Mammary epithelial cell (primary cell): ENCODE measurements at regions not wholly inside any gene's neighbourhood (a gene's known extent, or its start where the extent isn't known, plus 50 kb on each side); places are given as distances from the start of the nearest gene placed in this dataset.

Experiments
- CTCF ChIP-seq, 2 donors: IDR thresholded peaks in 1 of 2; conservative IDR thresholded peaks in 1 of 2; 2 replicates each; pipeline ENCODE4 v1.5.1; 2011 to 2012; ENCODE audit warnings: inconsistent platforms in 2 of 2, low read length in 2 of 2, mild to moderate bottlenecking in 2 of 2, control low read depth in 1 of 2, low read depth in 1 of 2; ENCODE audit not compliant: insufficient read depth in 1 of 2; ENCODE audit errors: extremely low read depth in 1 of 2
- EZH2 ChIP-seq: IDR thresholded peaks from 2 replicates; pipeline ENCODE4 v1.6.1; 2012; ENCODE audit warnings: low read length, inconsistent platforms, borderline replicate concordance

- no peak for TF ChIP-seq CTCF (conservative IDR thresholded peaks at IDR 0.05 in 1 of 2, IDR thresholded peaks at IDR 0.05 in 1 of 2; ENCODE audit: extremely low read depth in 1 of 2, insufficient read depth in 1 of 2, low read depth in 1 of 2, low read length in 2 of 2)
- no peak for TF ChIP-seq EZH2
Measured at GRCh38 chr15:35851491-35851890, 305.5 kb upstream of the DPH6 start.
